ENCODE measurements at regions not wholly inside any gene's neighbourhood (a gene's known extent, or its start where the extent isn't known, plus 50 kb on each side); places are given as distances from the start of the nearest gene placed in this dataset.
A peak's percentile ranks its signal among the peaks of the same experiment; 100 is the strongest.
"Not testable (repeated sequence)": the region's sequence is repeated elsewhere in the genome, so short reads cannot be mapped to it uniquely, and the experiment has no call there.

- H3K27ac Mint-ChIP-seq, result no peak overlapping the region
- H3K27me3 Mint-ChIP-seq (ENCODE audit: low read depth), result no peaks in the 10 kb centered on the region
- no peak overlapping the region for H3K4me3 Mint-ChIP-seq
- DNase-seq (ENCODE audit: low spot score), result no peak
- no peaks in the 10 kb centered on the region for H3K4me1 Mint-ChIP-seq (ENCODE audit: low read depth)
- H3K9me3 Mint-ChIP-seq, result no peaks in the 10 kb centered on the region
- no peaks in the 10 kb centered on the region for H3K36me3 Mint-ChIP-seq (ENCODE audit: low read depth)
These were observed 1278.7 kb downstream of the CDH12 start for GRCh38 chr5:21574438-21574837.

- Mint-ChIP-seq H3K27ac (no peak overlapping the region), H3K36me3 (ENCODE audit: low read depth) (no peaks in the 10 kb centered on the region), H3K27me3 (ENCODE audit: low read depth) (no peaks in the 10 kb centered on the region), H3K4me1 (ENCODE audit: low read depth) (no peaks in the 10 kb centered on the region), H3K4me3 (no peak overlapping the region), H3K9me3 (no peaks in the 10 kb centered on the region)
- no peak for DNase-seq (ENCODE audit: low spot score)
These were observed 1279.5 kb downstream of the CDH12 start for GRCh38 chr5:21573416-21574314.

- DNase-seq (ENCODE audit: low spot score); H3K4me1 Mint-ChIP-seq (ENCODE audit: low read depth); H3K27me3 Mint-ChIP-seq (ENCODE audit: low read depth); H3K9me3 Mint-ChIP-seq; H3K36me3 Mint-ChIP-seq (ENCODE audit: low read depth); H3K4me3 Mint-ChIP-seq; H3K27ac Mint-ChIP-seq: not testable (repeated sequence)
These were observed 1281.9 kb downstream of the CDH12 start for GRCh38 chr5:21571196-21571595.

GRCh38 chr5:21559109-21559508, 1294.0 kb downstream of the CDH12 start:
- H3K9me3 Mint-ChIP-seq; DNase-seq (ENCODE audit: low spot score); H3K36me3 Mint-ChIP-seq (ENCODE audit: low read depth); H3K4me1 Mint-ChIP-seq (ENCODE audit: low read depth); H3K4me3 Mint-ChIP-seq; H3K27ac Mint-ChIP-seq; H3K27me3 Mint-ChIP-seq (ENCODE audit: low read depth): not testable (repeated sequence)

GRCh38 chr5:21552263-21552662, 1300.9 kb downstream of the CDH12 start:
- DNase-seq (ENCODE audit: low spot score); H3K4me1 Mint-ChIP-seq (ENCODE audit: low read depth); H3K36me3 Mint-ChIP-seq (ENCODE audit: low read depth); H3K27ac Mint-ChIP-seq; H3K27me3 Mint-ChIP-seq (ENCODE audit: low read depth); H3K9me3 Mint-ChIP-seq; H3K4me3 Mint-ChIP-seq: not testable (repeated sequence)

- H3K27ac Mint-ChIP-seq; H3K4me3 Mint-ChIP-seq; H3K4me1 Mint-ChIP-seq (ENCODE audit: low read depth); DNase-seq (ENCODE audit: low spot score); H3K36me3 Mint-ChIP-seq (ENCODE audit: low read depth); H3K9me3 Mint-ChIP-seq; H3K27me3 Mint-ChIP-seq (ENCODE audit: low read depth): not testable (repeated sequence)
These were observed 1302.2 kb downstream of the CDH12 start for GRCh38 chr5:21550916-21551315.

GRCh38 chr5:21547656-21548055, 1305.5 kb downstream of the CDH12 start:
- not testable (repeated sequence) for H3K4me3 Mint-ChIP-seq; H3K27ac Mint-ChIP-seq; DNase-seq (ENCODE audit: low spot score); H3K27me3 Mint-ChIP-seq (ENCODE audit: low read depth); H3K36me3 Mint-ChIP-seq (ENCODE audit: low read depth); H3K9me3 Mint-ChIP-seq; H3K4me1 Mint-ChIP-seq (ENCODE audit: low read depth)

- not testable (repeated sequence) for H3K4me1 Mint-ChIP-seq (ENCODE audit: low read depth); H3K36me3 Mint-ChIP-seq (ENCODE audit: low read depth); H3K27ac Mint-ChIP-seq; H3K4me3 Mint-ChIP-seq; DNase-seq (ENCODE audit: low spot score); H3K9me3 Mint-ChIP-seq; H3K27me3 Mint-ChIP-seq (ENCODE audit: low read depth)
These were observed 1318.0 kb downstream of the CDH12 start for GRCh38 chr5:21535114-21535513.

- not testable (repeated sequence) for H3K4me3 Mint-ChIP-seq; H3K4me1 Mint-ChIP-seq (ENCODE audit: low read depth); DNase-seq (ENCODE audit: low spot score); H3K27ac Mint-ChIP-seq; H3K27me3 Mint-ChIP-seq (ENCODE audit: low read depth); H3K9me3 Mint-ChIP-seq; H3K36me3 Mint-ChIP-seq (ENCODE audit: low read depth)
These were observed 1332.0 kb downstream of the CDH12 start for GRCh38 chr5:21521157-21521556.

- DNase-seq (ENCODE audit: low spot score); H3K27ac Mint-ChIP-seq; H3K9me3 Mint-ChIP-seq; H3K4me1 Mint-ChIP-seq (ENCODE audit: low read depth); H3K36me3 Mint-ChIP-seq (ENCODE audit: low read depth); H3K27me3 Mint-ChIP-seq (ENCODE audit: low read depth); H3K4me3 Mint-ChIP-seq: not testable (repeated sequence)
These were observed 1356.2 kb downstream of the CDH12 start for GRCh38 chr5:21496926-21497325.

- not testable (repeated sequence) for H3K36me3 Mint-ChIP-seq (ENCODE audit: low read depth); H3K27me3 Mint-ChIP-seq (ENCODE audit: low read depth); H3K9me3 Mint-ChIP-seq; H3K4me1 Mint-ChIP-seq (ENCODE audit: low read depth); DNase-seq (ENCODE audit: low spot score); H3K4me3 Mint-ChIP-seq
- peak overlapping the region; percentile 32 for H3K27ac Mint-ChIP-seq
These were observed 1357.1 kb downstream of the CDH12 start for GRCh38 chr5:21496056-21496455.

- H3K4me3 Mint-ChIP-seq; H3K27me3 Mint-ChIP-seq (ENCODE audit: low read depth); H3K36me3 Mint-ChIP-seq (ENCODE audit: low read depth); H3K4me1 Mint-ChIP-seq (ENCODE audit: low read depth); H3K27ac Mint-ChIP-seq; H3K9me3 Mint-ChIP-seq; DNase-seq (ENCODE audit: low spot score): not testable (repeated sequence)
These were observed 1357.9 kb downstream of the CDH12 start for GRCh38 chr5:21495235-21495634.

- not testable (repeated sequence) for H3K9me3 Mint-ChIP-seq; H3K4me1 Mint-ChIP-seq (ENCODE audit: low read depth); H3K36me3 Mint-ChIP-seq (ENCODE audit: low read depth); H3K27ac Mint-ChIP-seq; H3K27me3 Mint-ChIP-seq (ENCODE audit: low read depth); DNase-seq (ENCODE audit: low spot score); H3K4me3 Mint-ChIP-seq
These were observed 1359.1 kb downstream of the CDH12 start for GRCh38 chr5:21494033-21494432.

GRCh38 chr5:21491182-21491581, 1362.0 kb downstream of the CDH12 start:
- H3K4me3 Mint-ChIP-seq; H3K27me3 Mint-ChIP-seq (ENCODE audit: low read depth); H3K36me3 Mint-ChIP-seq (ENCODE audit: low read depth); DNase-seq (ENCODE audit: low spot score); H3K27ac Mint-ChIP-seq; H3K4me1 Mint-ChIP-seq (ENCODE audit: low read depth); H3K9me3 Mint-ChIP-seq: not testable (repeated sequence)

- not testable (repeated sequence) for H3K27ac Mint-ChIP-seq; H3K4me1 Mint-ChIP-seq (ENCODE audit: low read depth); H3K9me3 Mint-ChIP-seq; DNase-seq (ENCODE audit: low spot score); H3K36me3 Mint-ChIP-seq (ENCODE audit: low read depth); H3K27me3 Mint-ChIP-seq (ENCODE audit: low read depth); H3K4me3 Mint-ChIP-seq
These were observed 1364.3 kb downstream of the CDH12 start for GRCh38 chr5:21488828-21489227.
